ENCODE measurements at regions not wholly inside any gene's neighbourhood (a gene's known extent, or its start where the extent isn't known, plus 50 kb on each side); places are given as distances from the start of the nearest gene placed in this dataset.

DNA sequence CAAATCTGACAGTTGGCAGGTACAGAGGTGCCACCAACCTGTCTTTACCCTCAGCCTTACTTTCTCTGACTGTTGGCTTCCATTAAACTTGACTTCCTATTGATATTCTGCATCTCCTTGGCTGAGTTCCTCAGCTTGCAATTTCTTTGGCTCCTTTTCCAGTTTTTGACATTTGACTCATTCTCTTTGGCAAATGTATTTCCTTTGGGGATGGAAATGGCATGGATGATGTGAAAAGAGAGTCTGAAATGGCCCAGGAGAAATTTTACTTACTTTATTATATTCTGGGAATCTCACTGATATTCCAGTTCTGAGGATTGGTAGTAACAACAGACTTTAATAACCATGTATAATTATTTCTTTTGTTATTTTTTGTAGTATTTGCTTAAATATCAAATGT, 255.2 kb downstream of the CD109 start:
- TF ChIP-seq, protein P1, sequence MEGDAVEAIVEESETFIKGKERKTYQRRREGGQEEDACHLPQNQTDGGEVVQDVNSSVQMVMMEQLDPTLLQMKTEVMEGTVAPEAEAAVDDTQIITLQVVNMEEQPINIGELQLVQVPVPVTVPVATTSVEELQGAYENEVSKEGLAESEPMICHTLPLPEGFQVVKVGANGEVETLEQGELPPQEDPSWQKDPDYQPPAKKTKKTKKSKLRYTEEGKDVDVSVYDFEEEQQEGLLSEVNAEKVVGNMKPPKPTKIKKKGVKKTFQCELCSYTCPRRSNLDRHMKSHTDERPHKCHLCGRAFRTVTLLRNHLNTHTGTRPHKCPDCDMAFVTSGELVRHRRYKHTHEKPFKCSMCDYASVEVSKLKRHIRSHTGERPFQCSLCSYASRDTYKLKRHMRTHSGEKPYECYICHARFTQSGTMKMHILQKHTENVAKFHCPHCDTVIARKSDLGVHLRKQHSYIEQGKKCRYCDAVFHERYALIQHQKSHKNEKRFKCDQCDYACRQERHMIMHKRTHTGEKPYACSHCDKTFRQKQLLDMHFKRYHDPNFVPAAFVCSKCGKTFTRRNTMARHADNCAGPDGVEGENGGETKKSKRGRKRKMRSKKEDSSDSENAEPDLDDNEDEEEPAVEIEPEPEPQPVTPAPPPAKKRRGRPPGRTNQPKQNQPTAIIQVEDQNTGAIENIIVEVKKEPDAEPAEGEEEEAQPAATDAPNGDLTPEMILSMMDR (IDR thresholded peaks at IDR 0.05; ENCODE audit: borderline replicate concordance, extremely low read depth, insufficient read depth): no peak
- FAIRE-seq: no peak

DNA sequence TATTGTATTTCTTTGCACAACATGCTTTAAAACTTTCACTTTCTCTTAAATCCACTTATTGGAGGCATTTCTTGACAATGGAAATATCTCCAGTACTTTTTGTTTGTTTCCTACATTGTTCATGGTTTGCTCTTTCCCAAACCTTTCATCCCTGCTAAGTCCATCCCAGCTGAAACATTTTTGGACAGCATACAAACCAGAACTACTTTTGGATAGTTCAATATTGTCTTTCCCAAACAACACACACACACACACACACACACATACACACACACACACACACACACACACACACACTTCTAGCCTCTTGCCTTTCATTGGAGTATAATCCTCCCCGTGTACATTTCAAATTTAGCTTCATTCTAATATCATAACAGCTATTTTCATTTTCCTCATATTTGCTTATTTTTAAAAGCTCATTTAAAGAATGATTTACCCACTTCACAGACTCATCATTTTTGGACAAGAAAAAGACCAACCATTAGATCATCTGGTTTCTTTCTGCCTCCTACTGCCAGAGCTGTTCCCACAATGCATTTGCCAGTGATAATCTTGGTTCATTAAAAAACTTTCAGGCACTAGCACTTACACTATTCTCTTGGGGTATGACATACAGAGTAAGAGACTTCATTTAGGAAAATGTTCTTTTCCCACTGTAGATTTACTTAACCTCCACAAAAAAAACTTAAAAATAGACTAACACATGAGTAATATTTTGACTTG, 248.1 kb downstream of the CD109 start:
- H3K9me3 ChIP-seq (ENCODE audit: control insufficient read depth in 2 of 3, insufficient read depth in 1 of 3, low read length in 3 of 3): no peaks in the 10 kb centered on the region
- no peak overlapping the region for H3K9ac ChIP-seq (ENCODE audit: low read length in 3 of 3)
- intact Hi-C loops (cut with DNase I): no loop called here
- no peak for DNase-seq
- no peaks in the 10 kb centered on the region for H3K4me1 ChIP-seq (ENCODE audit: control insufficient read depth in 2 of 3, insufficient read depth in 2 of 3, low read depth in 1 of 3, low read length in 3 of 3)
- TF ChIP-seq, protein P1 (IDR thresholded peaks at IDR 0.05; ENCODE audit: borderline replicate concordance, extremely low read depth, insufficient read depth): no peak
- H3K36me3 ChIP-seq (ENCODE audit: control insufficient read depth in 2 of 3, insufficient read depth in 3 of 3, low read length in 3 of 3): no peaks in the 10 kb centered on the region
- no peak for FAIRE-seq
- no peaks in the 10 kb centered on the region for H3K27me3 ChIP-seq (ENCODE audit: control insufficient read depth, insufficient read depth, low read length)
- H3K27ac ChIP-seq (ENCODE audit: low read depth in 2 of 2, low read length in 2 of 2): no peak overlapping the region
- H3K4me3 ChIP-seq (ENCODE audit: low read length in 3 of 3): no peak overlapping the region

More for the DNA sequence above, 255.2 kb downstream of the CD109 start:
- Histone ChIP-seq H3K9ac (ENCODE audit: low read length in 3 of 3) (no peak overlapping the region), H3K4me1 (ENCODE audit: control insufficient read depth in 2 of 3, insufficient read depth in 2 of 3, low read depth in 1 of 3, low read length in 3 of 3) (no peaks in the 10 kb centered on the region), H3K36me3 (ENCODE audit: control insufficient read depth in 2 of 3, insufficient read depth in 3 of 3, low read length in 3 of 3) (no peaks in the 10 kb centered on the region), H3K27ac (ENCODE audit: low read depth in 2 of 2, low read length in 2 of 2) (no peak overlapping the region), H3K9me3 (ENCODE audit: control insufficient read depth in 2 of 3, insufficient read depth in 1 of 3, low read length in 3 of 3) (no peaks in the 10 kb centered on the region), H3K27me3 (ENCODE audit: control insufficient read depth, insufficient read depth, low read length) (no peaks in the 10 kb centered on the region), H3K4me3 (ENCODE audit: low read length in 3 of 3) (no peak overlapping the region)
- intact Hi-C loops (cut with DNase I): no loop called here
- DNase-seq: no peak

DNA sequence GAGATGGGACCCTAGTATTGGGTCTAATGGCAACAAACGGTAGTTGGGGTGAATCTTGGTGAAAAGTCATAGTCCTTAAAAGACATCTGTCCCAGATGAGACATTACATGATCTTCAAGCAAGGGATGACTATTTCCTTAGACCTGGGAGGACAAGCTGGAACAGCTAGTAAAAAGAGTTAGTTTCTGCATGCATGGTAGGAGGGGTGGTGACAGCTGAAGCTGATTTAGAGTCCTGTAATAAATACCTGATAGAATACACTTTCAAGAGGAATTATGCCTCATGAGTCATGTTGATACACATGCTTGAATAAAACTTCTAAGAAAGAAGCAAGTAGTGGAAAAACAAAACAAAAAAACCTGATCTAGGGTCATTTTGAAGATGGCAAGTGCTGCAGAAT, 247.4 kb downstream of the CD109 start:
- H3K4me1 ChIP-seq (ENCODE audit: control insufficient read depth in 2 of 3, insufficient read depth in 2 of 3, low read depth in 1 of 3, low read length in 3 of 3): no peaks in the 10 kb centered on the region
- no peak overlapping the region for H3K4me3 ChIP-seq (ENCODE audit: low read length in 3 of 3)
- no peaks in the 10 kb centered on the region for H3K27me3 ChIP-seq (ENCODE audit: control insufficient read depth, insufficient read depth, low read length)
- no peaks in the 10 kb centered on the region for H3K36me3 ChIP-seq (ENCODE audit: control insufficient read depth in 2 of 3, insufficient read depth in 3 of 3, low read length in 3 of 3)
- FAIRE-seq: no peak
- no peak for DNase-seq
- intact Hi-C loops (cut with DNase I): no loop called here
- H3K27ac ChIP-seq (ENCODE audit: low read depth in 2 of 2, low read length in 2 of 2): no peak overlapping the region
- H3K9ac ChIP-seq (ENCODE audit: low read length in 3 of 3): no peak overlapping the region
- H3K9me3 ChIP-seq (ENCODE audit: control insufficient read depth in 2 of 3, insufficient read depth in 1 of 3, low read length in 3 of 3): no peaks in the 10 kb centered on the region
- TF ChIP-seq, protein P1 (IDR thresholded peaks at IDR 0.05; ENCODE audit: borderline replicate concordance, extremely low read depth, insufficient read depth): no peak
